GM12873 (cell line): ENCODE measurements at regions not wholly inside any gene's neighbourhood (a gene's known extent, or its start where the extent isn't known, plus 50 kb on each side); places are given as distances from the start of the nearest gene placed in this dataset.

Source experiments
- TF ChIP-seq, protein P1 (sequence below): IDR thresholded peaks from 2 replicates; pipeline ENCODE4 v1.5.1; 2012; ENCODE audit warnings: low read depth, mild to moderate bottlenecking, moderate library complexity, low read length, control low read depth; ENCODE audit not compliant: insufficient read depth; ENCODE audit errors: missing control alignments

DNA sequence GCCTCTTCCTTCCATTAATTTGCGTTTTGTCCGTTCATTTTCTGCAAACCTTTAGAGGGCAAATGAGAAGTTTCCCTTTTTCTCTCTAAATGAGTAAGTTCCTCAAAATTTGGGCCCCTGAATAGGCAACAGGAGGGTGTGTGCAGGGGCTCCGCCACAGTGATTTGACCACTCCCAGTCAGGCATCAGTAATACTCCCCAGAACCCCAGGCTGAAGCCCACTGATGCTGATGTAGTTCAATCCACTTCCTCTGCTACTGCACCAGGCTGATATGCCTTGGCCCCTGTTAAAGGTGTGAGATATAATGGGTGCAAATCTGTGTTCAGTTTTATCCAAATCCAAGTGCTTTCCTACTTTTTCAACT is 1150.0 kb downstream of the RPIA start:
- TF ChIP-seq, protein P1, sequence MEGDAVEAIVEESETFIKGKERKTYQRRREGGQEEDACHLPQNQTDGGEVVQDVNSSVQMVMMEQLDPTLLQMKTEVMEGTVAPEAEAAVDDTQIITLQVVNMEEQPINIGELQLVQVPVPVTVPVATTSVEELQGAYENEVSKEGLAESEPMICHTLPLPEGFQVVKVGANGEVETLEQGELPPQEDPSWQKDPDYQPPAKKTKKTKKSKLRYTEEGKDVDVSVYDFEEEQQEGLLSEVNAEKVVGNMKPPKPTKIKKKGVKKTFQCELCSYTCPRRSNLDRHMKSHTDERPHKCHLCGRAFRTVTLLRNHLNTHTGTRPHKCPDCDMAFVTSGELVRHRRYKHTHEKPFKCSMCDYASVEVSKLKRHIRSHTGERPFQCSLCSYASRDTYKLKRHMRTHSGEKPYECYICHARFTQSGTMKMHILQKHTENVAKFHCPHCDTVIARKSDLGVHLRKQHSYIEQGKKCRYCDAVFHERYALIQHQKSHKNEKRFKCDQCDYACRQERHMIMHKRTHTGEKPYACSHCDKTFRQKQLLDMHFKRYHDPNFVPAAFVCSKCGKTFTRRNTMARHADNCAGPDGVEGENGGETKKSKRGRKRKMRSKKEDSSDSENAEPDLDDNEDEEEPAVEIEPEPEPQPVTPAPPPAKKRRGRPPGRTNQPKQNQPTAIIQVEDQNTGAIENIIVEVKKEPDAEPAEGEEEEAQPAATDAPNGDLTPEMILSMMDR = no peak

DNA sequence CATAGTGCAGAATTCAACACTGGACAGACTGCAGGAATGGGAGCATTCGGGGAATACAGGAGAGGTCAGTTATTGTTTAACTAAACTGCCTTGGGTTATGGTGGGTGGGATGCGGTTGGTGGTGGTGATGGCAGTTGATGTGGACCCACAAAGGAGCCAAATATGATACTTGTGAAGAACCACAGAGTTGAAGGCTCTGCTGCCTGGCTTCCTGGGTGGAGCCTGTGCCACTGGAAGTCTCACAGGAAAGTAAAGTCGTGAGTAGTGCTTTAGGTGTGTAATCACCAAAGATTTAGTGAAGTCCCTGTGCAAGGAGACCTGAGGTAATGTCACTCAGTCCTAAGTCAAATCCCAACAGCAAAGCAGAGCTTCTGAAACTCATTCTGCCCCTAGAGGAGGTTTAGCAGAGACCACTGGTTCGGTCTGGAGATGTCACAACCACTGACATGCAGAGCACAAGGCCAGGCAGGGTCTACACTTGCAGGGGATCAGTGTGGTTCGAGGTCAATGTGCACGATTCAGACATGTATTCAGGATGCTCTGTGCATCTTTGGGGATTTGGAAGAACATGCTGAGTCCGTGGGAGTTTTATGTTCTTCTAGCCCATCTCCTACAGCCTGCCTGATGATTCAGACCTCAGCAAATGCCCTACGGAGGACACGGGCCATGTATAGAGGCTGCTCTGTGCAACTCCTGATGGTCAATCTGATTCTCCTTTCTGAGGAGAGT is 1150.9 kb downstream of the RPIA start:
- TF ChIP-seq, protein P1 = no peak

DNA sequence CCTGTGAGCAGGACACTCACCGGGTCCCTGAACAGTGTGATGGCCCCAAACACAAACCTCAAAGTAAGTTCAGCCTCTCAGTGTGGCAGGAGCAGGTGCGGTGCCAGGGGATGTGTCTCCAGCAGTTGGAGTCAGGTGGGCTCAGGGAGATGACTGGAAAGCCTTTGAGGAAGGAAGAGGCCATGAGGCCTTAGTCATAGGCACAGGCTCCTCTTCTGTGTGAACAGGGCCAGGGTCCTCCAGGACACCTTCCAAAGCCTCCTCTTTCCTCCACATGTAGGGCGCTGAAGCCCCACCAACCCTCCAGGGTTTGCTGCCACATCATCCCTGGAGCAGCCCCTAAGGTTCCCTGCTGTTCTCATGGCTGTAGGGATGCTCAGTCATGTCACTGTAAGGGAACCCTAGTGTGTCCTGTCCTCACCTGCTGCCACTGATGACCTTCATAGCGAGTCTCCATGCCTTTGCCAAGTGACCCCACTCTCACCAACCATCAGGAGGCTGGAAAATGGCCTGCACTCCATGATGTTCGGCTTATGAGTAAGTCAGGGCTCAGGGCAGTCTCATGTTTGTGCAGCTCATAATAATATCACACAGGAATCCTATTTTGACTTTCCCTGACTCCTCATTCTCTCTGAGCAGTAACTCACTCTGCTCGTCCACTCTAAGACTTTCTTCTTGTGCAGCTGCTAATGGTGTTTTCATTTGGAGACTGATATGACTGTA is 1152.9 kb downstream of the RPIA start:
- TF ChIP-seq, protein P1 = no peak

DNA sequence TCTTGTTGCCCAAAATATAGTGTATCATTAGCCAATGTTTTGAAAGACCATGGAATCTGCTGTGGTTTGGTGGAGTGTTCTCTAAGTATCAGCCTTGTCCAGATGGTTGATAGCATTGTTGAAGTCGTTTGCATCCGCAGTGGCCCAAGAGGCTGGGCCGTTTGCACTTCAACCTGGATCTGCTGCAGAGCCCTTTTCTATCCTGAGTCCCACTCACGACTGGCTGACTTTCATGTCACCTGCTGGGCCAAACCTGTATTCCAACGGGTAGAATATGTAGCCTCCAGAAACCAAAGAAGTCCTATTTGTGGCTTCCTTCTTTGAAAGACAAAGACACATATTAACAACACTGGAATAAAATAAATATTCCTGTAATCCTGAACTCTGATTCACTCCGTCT is 1154.1 kb downstream of the RPIA start:
- TF ChIP-seq, protein P1 = no peak

DNA sequence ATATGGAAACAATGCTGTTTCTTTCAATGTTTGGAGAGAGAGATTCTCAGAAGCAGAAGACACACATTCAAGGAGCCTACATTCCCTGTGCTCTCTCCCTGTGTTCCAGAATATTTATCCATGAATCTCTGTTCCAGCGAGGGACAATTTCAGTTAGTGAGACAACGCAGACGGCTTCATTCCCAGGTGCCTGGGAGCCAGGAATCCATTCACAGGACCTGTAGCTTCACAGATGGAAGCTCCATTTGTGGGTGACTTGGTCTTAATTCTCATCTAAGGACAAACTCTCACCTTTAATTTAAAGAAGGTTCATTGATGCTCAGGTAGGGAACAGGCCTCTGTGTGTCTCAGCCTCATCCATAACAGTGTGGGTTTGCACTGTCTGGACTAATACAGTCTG is 1156.6 kb downstream of the RPIA start:
- TF ChIP-seq, protein P1 = no peak

DNA sequence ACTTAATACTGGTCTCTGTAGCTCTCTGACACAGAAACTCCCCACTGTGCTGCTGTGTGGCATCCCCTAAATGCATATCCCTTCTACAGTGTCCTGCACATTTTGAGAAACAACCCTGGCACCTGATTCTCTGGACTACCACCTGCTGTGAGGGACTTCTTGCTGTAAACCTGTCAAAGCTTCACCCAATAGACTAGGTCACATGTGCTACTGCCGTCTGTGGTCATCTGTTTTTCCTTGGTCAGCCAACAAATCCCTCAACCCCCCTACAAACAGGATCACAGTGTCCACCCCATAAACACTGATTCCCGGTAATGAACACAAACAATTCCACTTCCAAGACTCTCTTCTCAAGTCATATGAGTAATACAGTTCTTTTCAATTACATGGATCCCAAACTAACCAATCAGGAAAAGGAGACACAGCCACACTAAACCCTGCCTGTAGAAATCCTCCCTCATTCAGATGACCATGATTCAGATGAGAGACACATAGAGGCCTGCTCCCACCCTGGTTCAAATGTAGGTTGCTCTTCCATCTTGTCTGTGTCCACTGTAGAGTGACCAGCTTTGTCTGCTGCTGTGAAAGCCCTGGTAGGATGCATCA is 1157.4 kb downstream of the RPIA start:
- TF ChIP-seq, protein P1 = no peak

DNA sequence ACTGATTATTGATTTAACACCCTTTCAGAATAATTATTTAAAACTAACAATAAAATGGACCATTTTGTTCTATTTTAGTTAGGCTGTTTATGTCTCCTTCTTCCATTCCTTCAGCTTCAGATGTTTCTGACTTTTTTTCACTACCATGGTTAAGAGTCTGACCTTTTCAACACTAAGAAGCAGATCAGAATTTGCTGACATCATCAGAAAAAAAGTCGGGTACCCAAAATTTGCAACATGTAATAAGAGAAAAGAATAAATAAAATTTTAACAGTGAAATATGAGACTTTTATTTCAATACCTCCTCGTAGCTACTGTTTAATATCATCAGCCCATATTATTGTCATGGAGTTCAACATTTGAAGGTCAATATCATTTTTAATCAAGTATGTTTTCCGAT is 1158.3 kb downstream of the RPIA start:
- TF ChIP-seq, protein P1 = no peak
